Esophagus squamous epithelium (tissue), 4 donors: ENCODE measurements at regions not wholly inside any gene's neighbourhood (a gene's known extent, or its start where the extent isn't known, plus 50 kb on each side); places are given as distances from the start of the nearest gene placed in this dataset.

Experiments
- CTCF ChIP-seq, 6 experiments: fragments of 450-650 bp in 4 of 6; fragments of 200-600 bp in 2 of 6; sonication (generic) in 2 of 6; IDR thresholded peaks; one replicate each; pipeline ENCODE4 v1.5.1; 2016 to 2019; ENCODE audit warnings: antibody characterized with exemption in 6 of 6, mild to moderate bottlenecking in 4 of 6, moderate library complexity in 4 of 6
- POLR2A ChIP-seq, 4 donors: fragments of 450-650 bp; IDR thresholded peaks; one replicate each; pipeline ENCODE4 v1.6.1; 2017; ENCODE audit warnings: antibody characterized with exemption in 4 of 4, mild to moderate bottlenecking in 4 of 4, moderate library complexity in 3 of 4

- no peak for TF ChIP-seq CTCF (IDR thresholded peaks at IDR 0.05)
- no peak for TF ChIP-seq POLR2A (IDR thresholded peaks at IDR 0.05)
These were observed 283.3 kb upstream of the PRMT6 start for GRCh38 chr1:106773206-106773605.
